GM21390 (cell line): ENCODE measurements at regions not wholly inside any gene's neighbourhood (a gene's known extent, or its start where the extent isn't known, plus 50 kb on each side); places are given as distances from the start of the nearest gene placed in this dataset.

Source experiments
- ATAC-seq: cut with Tn5 transposase; IDR thresholded peaks from one replicate; pipeline ENCODE4 v1.9.1; 2021; ENCODE audit not compliant: unreplicated experiment

GRCh38 chr1:193680247-193680923 is 494.0 kb upstream of the B3GALT2 start:
- no peak for ATAC-seq

- no peak for ATAC-seq
Measured at GRCh38 chr1:193677874-193678273, 491.5 kb upstream of the B3GALT2 start.

GRCh38 chr1:193676996-193677549 is 490.7 kb upstream of the B3GALT2 start:
- ATAC-seq = no peak

DNA sequence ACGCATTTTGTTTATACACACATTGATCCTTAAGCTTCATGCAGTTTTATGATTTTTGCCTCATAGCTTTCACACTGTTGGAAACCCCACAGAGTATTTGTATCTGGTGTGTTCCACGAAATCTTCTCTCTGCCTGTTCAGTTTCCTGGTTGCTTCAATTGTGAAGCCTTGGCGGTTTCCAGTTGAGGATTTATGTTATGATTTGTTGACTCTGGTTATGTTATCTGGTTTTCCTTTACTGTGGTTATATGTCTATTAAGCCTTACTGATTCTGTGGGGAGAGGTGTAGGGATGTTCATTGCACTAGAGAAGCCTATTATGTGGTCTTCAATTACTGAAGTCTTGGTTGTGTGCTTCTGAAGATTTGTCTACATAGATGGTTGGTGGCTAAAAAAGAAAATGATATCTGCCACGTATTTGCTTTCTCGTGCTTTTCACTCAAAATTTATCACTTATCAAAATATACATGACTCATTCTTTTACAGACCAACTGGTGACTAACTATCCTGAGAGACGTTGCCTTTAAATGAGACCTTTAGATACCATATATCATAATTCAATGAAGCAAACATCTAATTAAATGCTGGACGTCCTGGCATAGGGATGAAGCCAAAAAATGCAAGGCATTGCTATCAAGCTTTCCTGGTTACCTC is 488.0 kb upstream of the B3GALT2 start:
- ATAC-seq = no peak

- no peak for ATAC-seq
Measured at GRCh38 chr1:193666485-193667083, 480.2 kb upstream of the B3GALT2 start.

GRCh38 chr1:193663965-193664364 is 477.6 kb upstream of the B3GALT2 start:
- ATAC-seq = no peak

DNA sequence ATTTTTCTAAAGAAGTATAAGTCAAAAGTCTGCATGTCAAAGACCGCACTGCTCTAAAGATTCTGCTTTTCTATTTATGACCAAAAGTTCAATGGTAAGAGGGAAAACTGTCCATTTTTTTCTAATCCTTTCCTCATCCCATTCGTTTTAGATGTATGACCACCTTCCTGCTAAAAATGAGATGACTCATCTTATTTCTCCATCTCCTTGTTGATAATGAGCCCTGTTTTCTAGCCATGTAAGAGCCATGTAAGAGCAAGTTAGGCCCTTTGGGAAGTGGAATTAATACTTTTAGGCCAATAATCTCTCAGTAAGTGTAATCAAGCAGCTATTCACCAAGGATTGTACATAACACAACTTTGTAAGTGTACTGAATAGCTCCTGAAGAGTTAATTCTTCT is 475.6 kb upstream of the B3GALT2 start:
- no peak for ATAC-seq

DNA sequence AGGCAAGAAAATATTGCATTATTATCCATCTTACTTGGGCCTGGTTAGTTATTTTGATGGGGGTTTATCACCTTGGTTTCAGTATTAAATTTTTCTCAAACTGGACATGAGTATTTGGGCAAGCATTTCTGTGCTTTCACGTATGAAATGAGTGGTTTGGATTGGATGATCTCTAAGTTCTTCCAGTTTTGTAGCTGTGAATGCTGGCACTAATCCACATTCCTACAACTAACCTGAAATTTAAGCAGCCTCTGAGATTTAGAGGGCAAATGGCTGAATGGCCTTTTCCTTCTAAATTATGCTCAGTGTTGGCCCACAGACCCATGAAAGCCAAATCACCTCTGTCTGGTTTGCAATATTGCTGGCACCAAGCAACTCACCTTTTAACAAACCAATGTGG is 475.0 kb upstream of the B3GALT2 start:
- no peak for ATAC-seq

GRCh38 chr1:193660428-193660827 is 474.0 kb upstream of the B3GALT2 start:
- no peak for ATAC-seq

DNA sequence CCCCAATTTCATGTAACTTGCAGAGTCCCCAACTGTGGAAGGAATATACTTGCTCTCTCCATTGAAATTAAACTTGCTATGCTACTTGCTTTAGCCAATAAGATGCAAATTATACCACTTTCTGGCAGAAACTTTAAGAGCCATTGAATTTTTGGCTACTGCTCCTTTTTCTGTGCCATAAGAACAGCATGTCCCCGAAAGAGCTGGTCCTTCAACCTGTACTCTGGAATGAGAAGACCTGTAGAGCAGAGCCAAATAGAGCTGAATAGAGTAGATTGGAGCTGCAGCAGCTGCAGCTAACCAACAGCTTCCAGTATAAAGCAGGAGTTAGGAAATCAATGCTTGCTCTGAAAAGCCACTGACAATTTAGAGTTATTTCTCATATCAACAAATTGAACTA is 472.3 kb upstream of the B3GALT2 start:
- no peak for ATAC-seq

DNA sequence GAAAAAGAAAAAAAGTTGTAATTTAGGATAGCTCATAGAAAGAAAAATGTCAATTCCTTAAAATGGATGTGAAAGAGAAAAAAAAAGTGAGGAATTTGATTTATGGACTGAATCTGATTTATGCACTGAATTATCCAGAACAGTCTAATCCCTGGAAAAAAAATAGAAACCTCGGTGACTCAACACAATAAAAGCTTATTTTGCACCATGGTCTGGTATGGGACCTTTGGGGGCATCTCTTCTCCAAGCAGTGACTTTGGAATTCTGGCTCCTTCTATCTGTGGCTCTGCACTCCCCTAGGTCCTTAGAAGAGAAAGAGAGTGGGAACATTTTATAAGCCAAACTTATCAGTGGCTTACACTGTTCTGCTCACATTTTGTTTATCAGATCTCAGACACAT is 471.7 kb upstream of the B3GALT2 start:
- ATAC-seq = no peak

GRCh38 chr1:193657552-193657951 is 471.1 kb upstream of the B3GALT2 start:
- no peak for ATAC-seq

DNA sequence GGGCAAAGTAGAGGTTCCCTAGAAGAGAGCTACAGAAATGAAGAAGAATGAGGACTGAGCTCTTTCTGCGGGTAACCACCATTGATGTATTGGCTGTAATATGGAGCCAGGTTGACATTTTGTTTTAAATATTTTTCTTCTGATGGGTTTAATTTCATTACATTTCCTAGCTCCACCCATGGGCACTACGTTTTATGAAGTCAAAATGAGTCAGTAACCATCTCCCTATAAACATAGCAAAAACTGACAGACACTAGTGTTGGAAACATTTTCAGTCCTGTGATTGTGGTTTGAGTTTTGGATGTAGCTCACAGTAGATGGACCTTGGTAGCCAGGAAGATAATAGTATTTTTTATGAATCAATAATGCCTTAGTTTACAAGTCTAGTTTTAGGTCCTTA is 470.4 kb upstream of the B3GALT2 start:
- ATAC-seq = no peak

GRCh38 chr1:193654951-193655735 is 468.7 kb upstream of the B3GALT2 start:
- no peak for ATAC-seq

DNA sequence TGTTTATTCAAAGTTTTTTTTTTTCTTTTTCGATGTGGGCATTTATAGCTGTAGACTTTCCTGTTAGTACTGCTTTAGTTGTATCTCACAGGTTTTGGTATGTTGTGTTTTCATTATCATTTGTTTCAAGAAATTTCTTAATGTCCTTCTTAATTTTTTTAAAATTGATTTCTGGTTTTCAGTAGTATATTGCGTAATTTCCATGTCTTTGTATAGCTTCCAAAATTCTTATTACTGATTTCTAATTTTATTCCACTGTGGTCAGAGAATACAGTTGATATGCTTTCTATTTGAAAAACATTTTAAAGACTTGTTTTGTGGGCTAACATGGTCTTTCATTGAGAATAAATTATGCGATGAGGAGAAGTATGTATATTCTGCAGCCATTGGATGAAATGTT is 463.2 kb upstream of the B3GALT2 start:
- ATAC-seq = no peak

DNA sequence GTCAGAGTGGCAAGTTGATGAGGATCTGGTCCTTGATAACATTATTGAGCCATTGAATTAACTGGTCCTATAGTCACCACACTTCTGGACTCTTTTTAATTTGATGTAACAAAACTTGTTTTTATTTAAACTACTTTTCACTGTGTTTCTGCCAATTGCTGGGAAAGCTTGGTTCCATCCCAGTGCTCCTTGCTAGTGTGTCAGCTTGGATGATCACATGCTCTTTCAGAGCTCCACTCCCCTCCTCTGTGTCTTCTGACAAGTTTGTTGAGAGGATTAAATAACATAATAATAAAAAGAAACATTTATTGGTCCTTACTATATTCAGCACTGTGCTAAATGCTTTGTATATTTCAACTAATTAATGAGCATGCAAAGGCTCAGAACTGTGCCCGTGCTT is 448.5 kb upstream of the B3GALT2 start:
- ATAC-seq = no peak

GRCh38 chr1:193634470-193634869 is 448.1 kb upstream of the B3GALT2 start:
- no peak for ATAC-seq

DNA sequence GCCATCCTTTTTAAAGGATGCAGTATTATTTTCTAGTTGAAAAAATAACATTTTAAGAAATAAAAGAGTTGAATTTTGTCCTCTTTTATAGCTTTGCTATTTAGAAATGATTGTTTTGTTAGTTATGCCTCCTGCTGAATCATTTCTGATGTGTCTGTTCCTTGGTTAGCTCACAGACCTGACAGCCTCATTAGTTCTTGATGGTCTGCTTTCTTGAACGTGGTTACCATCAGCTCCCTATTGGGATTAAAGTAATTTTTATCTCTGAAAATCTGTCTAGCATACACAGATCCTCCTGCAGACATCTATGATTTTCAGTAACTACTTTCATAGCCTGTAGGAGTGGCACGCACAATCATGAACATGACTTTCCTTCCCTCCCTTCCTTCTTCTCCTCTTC is 447.6 kb upstream of the B3GALT2 start:
- ATAC-seq = no peak

DNA sequence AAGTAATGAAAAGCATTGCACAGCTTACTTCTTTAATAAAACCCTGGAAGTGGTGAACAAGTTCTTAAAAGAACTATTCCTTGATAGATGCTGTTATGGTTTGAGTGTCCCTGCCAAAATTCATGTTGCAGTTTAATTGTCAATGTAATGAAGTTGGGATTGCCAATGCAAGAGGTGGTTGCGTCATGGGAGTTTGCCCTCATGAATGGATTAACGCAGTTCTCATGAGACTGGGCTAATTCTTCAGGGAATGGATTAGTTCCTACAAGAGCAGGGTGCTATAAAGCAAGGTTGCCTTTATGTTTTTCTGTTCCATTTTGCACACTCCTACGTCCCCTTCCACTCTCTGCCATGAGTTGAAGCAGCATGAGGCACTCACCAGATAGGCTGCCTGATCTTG is 446.7 kb upstream of the B3GALT2 start:
- no peak for ATAC-seq

GRCh38 chr1:193631306-193631705 is 444.9 kb upstream of the B3GALT2 start:
- ATAC-seq = no peak

DNA sequence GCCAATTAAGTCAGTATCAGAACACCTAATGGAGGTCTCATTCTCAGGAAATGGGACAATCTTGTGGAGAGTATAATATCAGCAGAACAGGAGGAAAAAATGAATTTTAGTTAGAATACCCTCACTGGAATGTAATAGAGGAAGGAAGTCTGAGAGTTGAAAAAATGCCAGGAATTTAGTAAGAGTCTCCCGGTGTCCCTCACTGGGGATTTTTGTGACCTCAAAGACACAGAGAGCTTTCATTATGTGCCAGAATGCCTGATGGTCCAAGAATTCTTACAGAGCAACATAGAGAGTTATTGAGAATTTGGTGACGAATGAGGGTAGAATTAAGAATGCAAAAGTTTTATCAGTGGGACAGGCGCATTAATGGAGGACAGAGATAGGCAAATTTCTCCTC is 443.5 kb upstream of the B3GALT2 start:
- no peak for ATAC-seq
